ENCODE measurements at regions not wholly inside any gene's neighbourhood (a gene's known extent, or its start where the extent isn't known, plus 50 kb on each side); places are given as distances from the start of the nearest gene placed in this dataset.

GRCh38 chr7:153380636-153381035 is 621.1 kb downstream of the ACTR3B start:
- Histone ChIP-seq H3K4me3 (no peak overlapping the region), H3K27ac (no peak overlapping the region), H3K9me3 (no peaks in the 10 kb centered on the region), H3K36me3 (no peaks in the 10 kb centered on the region), H3K27me3 (no peaks in the 10 kb centered on the region), H3K4me1 (no peaks in the 10 kb centered on the region)
- no peak for TF ChIP-seq CTCF (IDR thresholded peaks at IDR 0.05)
- no peak for DNase-seq (ENCODE audit: low spot score in 2 of 2)
- intact Hi-C loops (cut with DNase I): no loop called here

- no peak for DNase-seq (ENCODE audit: low spot score in 2 of 2)
- no peak overlapping the region for H3K4me3 ChIP-seq
- intact Hi-C loops (cut with DNase I): no loop called here
Measured at GRCh38 chr7:153381275-153382040, 621.9 kb downstream of the ACTR3B start.

GRCh38 chr7:153382641-153383101 is 623.1 kb downstream of the ACTR3B start:
- no peaks in the 10 kb centered on the region for H3K4me1 ChIP-seq
- TF ChIP-seq CTCF (IDR thresholded peaks at IDR 0.05): no peak
- H3K27me3 ChIP-seq: no peaks in the 10 kb centered on the region
- intact Hi-C loops (cut with DNase I): no loop called here
- DNase-seq (ENCODE audit: low spot score in 2 of 2): no peak
- H3K9me3 ChIP-seq: no peaks in the 10 kb centered on the region
- no peak overlapping the region for H3K4me3 ChIP-seq
- no peaks in the 10 kb centered on the region for H3K36me3 ChIP-seq
- H3K27ac ChIP-seq: no peak overlapping the region

More at GRCh38 chr7:153381275-153382040, 621.9 kb downstream of the ACTR3B start:
- TF ChIP-seq CTCF (IDR thresholded peaks at IDR 0.05): peak in 2 of 3 experiments; percentile 15 to 23
- H3K4me1 ChIP-seq: no peaks in the 10 kb centered on the region
- H3K27me3 ChIP-seq: no peaks in the 10 kb centered on the region
- no peaks in the 10 kb centered on the region for H3K36me3 ChIP-seq
- H3K9me3 ChIP-seq: no peaks in the 10 kb centered on the region
- no peak overlapping the region for H3K27ac ChIP-seq

- DNase-seq (ENCODE audit: low spot score in 2 of 2): no peak
- Histone ChIP-seq H3K27ac (no peak overlapping the region), H3K9me3 (no peaks in the 10 kb centered on the region), H3K4me3 (no peak overlapping the region), H3K27me3 (no peaks in the 10 kb centered on the region), H3K4me1 (no peaks in the 10 kb centered on the region), H3K36me3 (no peaks in the 10 kb centered on the region)
- TF ChIP-seq CTCF (IDR thresholded peaks at IDR 0.05): no peak
- intact Hi-C loops (cut with DNase I): no loop called here
Measured at GRCh38 chr7:153383781-153384180, 624.2 kb downstream of the ACTR3B start.

- H3K9me3 ChIP-seq: no peaks in the 10 kb centered on the region
- no peak for TF ChIP-seq CTCF (IDR thresholded peaks at IDR 0.05)
- no peak for DNase-seq (ENCODE audit: low spot score in 2 of 2)
- intact Hi-C loops (cut with DNase I): no loop called here
- no peak overlapping the region for H3K27ac ChIP-seq
- no peaks in the 10 kb centered on the region for H3K27me3 ChIP-seq
- no peaks in the 10 kb centered on the region for H3K4me1 ChIP-seq
- no peak overlapping the region for H3K4me3 ChIP-seq
- H3K36me3 ChIP-seq: no peaks in the 10 kb centered on the region
Measured at GRCh38 chr7:153385502-153385901, 626.0 kb downstream of the ACTR3B start.
